OCI-LY3 (cell line): ENCODE measurements at regions not wholly inside any gene's neighbourhood (a gene's known extent, or its start where the extent isn't known, plus 50 kb on each side); places are given as distances from the start of the nearest gene placed in this dataset.

Source experiments
- H2AFZ ChIP-seq: fragments of 200-600, 300-600 bp; shearing (Covaris generic); 2 replicates; pipeline ENCODE4 v1.6.0; 2014; ENCODE audit warnings: antibody characterized with exemption, low read depth, low read length
- H3K27ac ChIP-seq: fragments of 200-600, 300-600 bp; sonication (generic); 2 replicates; pipeline ENCODE4 v1.5.1; 2014; ENCODE audit warnings: mild to moderate bottlenecking, low read length, moderate library complexity, mixed read lengths
- H3K27me3 ChIP-seq: fragments of 200-600, 300-600 bp; sonication (generic); 2 replicates; pipeline ENCODE4 v1.6.1; 2014; ENCODE audit warnings: low read depth, low read length, mixed read lengths
- H3K36me3 ChIP-seq: fragments of 200-600, 300-600 bp; sonication (generic); replicated peaks from 2 replicates; pipeline ENCODE3; 2014; ENCODE audit warnings: low read depth, low read length, mixed read lengths
- H3K4me1 ChIP-seq: fragments of 300-600, 200-600 bp; sonication (generic); 2 replicates; pipeline ENCODE4 v1.6.1; 2014; ENCODE audit warnings: low read length, mixed read lengths
- H3K4me2 ChIP-seq: fragments of 200-600, 300-600 bp; sonication (generic); 2 replicates; pipeline ENCODE4 v1.6.1; 2014; ENCODE audit warnings: low read length, mixed read lengths
- H3K4me3 ChIP-seq: fragments of 300-600, 200-600 bp; sonication (generic); 2 replicates; pipeline ENCODE4 v1.5.1; 2014; ENCODE audit warnings: antibody characterized with exemption, mild to moderate bottlenecking, low read length, moderate library complexity
- H3K79me2 ChIP-seq: fragments of 300-600, 200-600 bp; shearing (Covaris generic); 2 replicates; pipeline ENCODE4 v1.6.1; 2014; ENCODE audit warnings: mild to moderate bottlenecking, low read length, mixed read lengths
- H3K9ac ChIP-seq: fragments of 300-600, 200-600 bp; shearing (Covaris generic); 2 replicates; pipeline ENCODE4 v1.6.0; 2014; ENCODE audit warnings: mild to moderate bottlenecking, low read length, moderate library complexity
- H3K9me3 ChIP-seq: fragments of 200-600, 300-600 bp; shearing (Covaris generic); 2 replicates; pipeline ENCODE4 v1.6.1; 2014; ENCODE audit warnings: low read length, mixed read lengths; ENCODE audit not compliant: insufficient read depth
- H4K20me1 ChIP-seq: fragments of 200-600, 300-600 bp; sonication (generic); 2 replicates; pipeline ENCODE4 v1.6.1; 2016; ENCODE audit warnings: low read length, mixed read lengths; ENCODE audit not compliant: insufficient read depth
- CTCF ChIP-seq: fragments of 200-600, 300-600 bp; sonication (generic); IDR thresholded peaks from 2 replicates; pipeline ENCODE4 v1.5.1; 2014; ENCODE audit warnings: antibody characterized with exemption, low read length, low read depth
- EZH2phosphoT487 ChIP-seq: fragments of 200-600 bp; shearing (Covaris generic); IDR thresholded peaks from 2 replicates; pipeline ENCODE4 v1.6.1; 2018; ENCODE audit warnings: antibody characterized with exemption, mixed run types, low read depth

- Histone ChIP-seq H3K9me3 (no peaks in the 10 kb centered on the region), H3K27me3 (no peaks in the 10 kb centered on the region), H3K4me3 (no peak overlapping the region), H3K27ac (no peak overlapping the region), H3K4me1 (peaks cover 12% of the 10 kb centered on the region), H3K79me2 (peaks cover 77% of the 10 kb centered on the region), H2AFZ (no peak overlapping the region), H3K36me3 (peaks cover 7% of the 10 kb centered on the region), H3K4me2 (no peak overlapping the region), H3K9ac (no peak overlapping the region), H4K20me1 (peaks cover 20% of the 10 kb centered on the region)
- no peak for TF ChIP-seq EZH2phosphoT487
- no peak for TF ChIP-seq CTCF
These were observed 1416.9 kb downstream of the UQCRFS1 start for GRCh38 chr19:27796073-27796472.

- peaks cover 12% of the 10 kb centered on the region for H3K36me3 ChIP-seq
- H3K79me2 ChIP-seq, result peaks cover 77% of the 10 kb centered on the region
- H3K9ac ChIP-seq, result no peak overlapping the region
- H3K27me3 ChIP-seq, result no peaks in the 10 kb centered on the region
- H4K20me1 ChIP-seq, result peaks cover 20% of the 10 kb centered on the region
- peak overlapping the region; percentile 86 for H3K4me3 ChIP-seq
- H3K4me1 ChIP-seq, result peaks cover 12% of the 10 kb centered on the region
- H2AFZ ChIP-seq, result no peak overlapping the region
- no peak overlapping the region for H3K27ac ChIP-seq
- no peaks in the 10 kb centered on the region for H3K9me3 ChIP-seq
- no peak for TF ChIP-seq EZH2phosphoT487
- no peak for TF ChIP-seq CTCF
- peak overlapping the region; percentile 89 for H3K4me2 ChIP-seq
These were observed 1417.6 kb downstream of the UQCRFS1 start for GRCh38 chr19:27795369-27795768.

- Histone ChIP-seq H3K4me2 (peak overlapping the region; percentile 89), H3K9ac (peak overlapping the region; percentile 77), H4K20me1 (peaks cover 20% of the 10 kb centered on the region), H3K4me1 (peaks cover 12% of the 10 kb centered on the region), H3K9me3 (no peaks in the 10 kb centered on the region), H2AFZ (no peak overlapping the region), H3K79me2 (peaks cover 76% of the 10 kb centered on the region), H3K27ac (peak overlapping the region; percentile 69), H3K36me3 (peaks cover 11% of the 10 kb centered on the region), H3K4me3 (peak overlapping the region; percentile 86), H3K27me3 (no peaks in the 10 kb centered on the region)
- TF ChIP-seq CTCF (no peak), EZH2phosphoT487 (no peak)
These were observed 1418.4 kb downstream of the UQCRFS1 start for GRCh38 chr19:27794494-27795042.

GRCh38 chr19:27793644-27794493 is 1419.1 kb downstream of the UQCRFS1 start:
- H3K4me2 ChIP-seq, result peak overlapping the region; percentile 89
- H3K27ac ChIP-seq, result peak overlapping the region; percentile 69

More at GRCh38 chr19:27793644-27794493, 1419.1 kb downstream of the UQCRFS1 start:
- TF ChIP-seq CTCF, result no peak
- TF ChIP-seq EZH2phosphoT487, result no peak
- Histone ChIP-seq H3K4me1 (peaks cover 12% of the 10 kb centered on the region), H3K9ac (peak overlapping the region; percentile 77), H4K20me1 (peaks cover 20% of the 10 kb centered on the region), H3K27me3 (no peaks in the 10 kb centered on the region), H2AFZ (peak overlapping the region; percentile 82), H3K79me2 (peaks cover 76% of the 10 kb centered on the region), H3K9me3 (no peaks in the 10 kb centered on the region), H3K36me3 (peaks cover 12% of the 10 kb centered on the region), H3K4me3 (peak overlapping the region; percentile 86)
